ENCODE measurements at regions not wholly inside any gene's neighbourhood (a gene's known extent, or its start where the extent isn't known, plus 50 kb on each side); places are given as distances from the start of the nearest gene placed in this dataset.

DNA sequence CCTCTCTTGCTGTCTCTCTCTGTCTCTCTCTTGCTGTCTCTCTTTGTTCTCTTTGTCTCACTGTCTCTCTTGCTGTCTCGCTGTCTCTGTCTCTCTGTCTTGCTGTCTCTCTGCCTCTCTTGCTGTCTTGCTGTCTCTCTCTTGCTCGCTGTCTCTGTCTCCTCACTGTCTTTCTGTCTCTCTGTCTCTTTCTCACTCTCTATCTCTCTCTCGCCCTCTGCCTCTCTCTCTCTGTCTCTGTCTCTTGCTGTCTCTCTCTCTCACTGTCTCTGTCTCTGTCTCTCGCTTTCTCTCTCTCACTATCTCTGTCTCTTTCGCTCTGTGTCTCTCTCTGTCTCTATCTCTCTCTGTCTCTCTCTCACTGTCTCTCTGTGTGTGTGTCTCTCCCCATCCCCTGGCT lies 92.9 kb upstream of the MC3R start (continued):
- TF ChIP-seq, protein P1, sequence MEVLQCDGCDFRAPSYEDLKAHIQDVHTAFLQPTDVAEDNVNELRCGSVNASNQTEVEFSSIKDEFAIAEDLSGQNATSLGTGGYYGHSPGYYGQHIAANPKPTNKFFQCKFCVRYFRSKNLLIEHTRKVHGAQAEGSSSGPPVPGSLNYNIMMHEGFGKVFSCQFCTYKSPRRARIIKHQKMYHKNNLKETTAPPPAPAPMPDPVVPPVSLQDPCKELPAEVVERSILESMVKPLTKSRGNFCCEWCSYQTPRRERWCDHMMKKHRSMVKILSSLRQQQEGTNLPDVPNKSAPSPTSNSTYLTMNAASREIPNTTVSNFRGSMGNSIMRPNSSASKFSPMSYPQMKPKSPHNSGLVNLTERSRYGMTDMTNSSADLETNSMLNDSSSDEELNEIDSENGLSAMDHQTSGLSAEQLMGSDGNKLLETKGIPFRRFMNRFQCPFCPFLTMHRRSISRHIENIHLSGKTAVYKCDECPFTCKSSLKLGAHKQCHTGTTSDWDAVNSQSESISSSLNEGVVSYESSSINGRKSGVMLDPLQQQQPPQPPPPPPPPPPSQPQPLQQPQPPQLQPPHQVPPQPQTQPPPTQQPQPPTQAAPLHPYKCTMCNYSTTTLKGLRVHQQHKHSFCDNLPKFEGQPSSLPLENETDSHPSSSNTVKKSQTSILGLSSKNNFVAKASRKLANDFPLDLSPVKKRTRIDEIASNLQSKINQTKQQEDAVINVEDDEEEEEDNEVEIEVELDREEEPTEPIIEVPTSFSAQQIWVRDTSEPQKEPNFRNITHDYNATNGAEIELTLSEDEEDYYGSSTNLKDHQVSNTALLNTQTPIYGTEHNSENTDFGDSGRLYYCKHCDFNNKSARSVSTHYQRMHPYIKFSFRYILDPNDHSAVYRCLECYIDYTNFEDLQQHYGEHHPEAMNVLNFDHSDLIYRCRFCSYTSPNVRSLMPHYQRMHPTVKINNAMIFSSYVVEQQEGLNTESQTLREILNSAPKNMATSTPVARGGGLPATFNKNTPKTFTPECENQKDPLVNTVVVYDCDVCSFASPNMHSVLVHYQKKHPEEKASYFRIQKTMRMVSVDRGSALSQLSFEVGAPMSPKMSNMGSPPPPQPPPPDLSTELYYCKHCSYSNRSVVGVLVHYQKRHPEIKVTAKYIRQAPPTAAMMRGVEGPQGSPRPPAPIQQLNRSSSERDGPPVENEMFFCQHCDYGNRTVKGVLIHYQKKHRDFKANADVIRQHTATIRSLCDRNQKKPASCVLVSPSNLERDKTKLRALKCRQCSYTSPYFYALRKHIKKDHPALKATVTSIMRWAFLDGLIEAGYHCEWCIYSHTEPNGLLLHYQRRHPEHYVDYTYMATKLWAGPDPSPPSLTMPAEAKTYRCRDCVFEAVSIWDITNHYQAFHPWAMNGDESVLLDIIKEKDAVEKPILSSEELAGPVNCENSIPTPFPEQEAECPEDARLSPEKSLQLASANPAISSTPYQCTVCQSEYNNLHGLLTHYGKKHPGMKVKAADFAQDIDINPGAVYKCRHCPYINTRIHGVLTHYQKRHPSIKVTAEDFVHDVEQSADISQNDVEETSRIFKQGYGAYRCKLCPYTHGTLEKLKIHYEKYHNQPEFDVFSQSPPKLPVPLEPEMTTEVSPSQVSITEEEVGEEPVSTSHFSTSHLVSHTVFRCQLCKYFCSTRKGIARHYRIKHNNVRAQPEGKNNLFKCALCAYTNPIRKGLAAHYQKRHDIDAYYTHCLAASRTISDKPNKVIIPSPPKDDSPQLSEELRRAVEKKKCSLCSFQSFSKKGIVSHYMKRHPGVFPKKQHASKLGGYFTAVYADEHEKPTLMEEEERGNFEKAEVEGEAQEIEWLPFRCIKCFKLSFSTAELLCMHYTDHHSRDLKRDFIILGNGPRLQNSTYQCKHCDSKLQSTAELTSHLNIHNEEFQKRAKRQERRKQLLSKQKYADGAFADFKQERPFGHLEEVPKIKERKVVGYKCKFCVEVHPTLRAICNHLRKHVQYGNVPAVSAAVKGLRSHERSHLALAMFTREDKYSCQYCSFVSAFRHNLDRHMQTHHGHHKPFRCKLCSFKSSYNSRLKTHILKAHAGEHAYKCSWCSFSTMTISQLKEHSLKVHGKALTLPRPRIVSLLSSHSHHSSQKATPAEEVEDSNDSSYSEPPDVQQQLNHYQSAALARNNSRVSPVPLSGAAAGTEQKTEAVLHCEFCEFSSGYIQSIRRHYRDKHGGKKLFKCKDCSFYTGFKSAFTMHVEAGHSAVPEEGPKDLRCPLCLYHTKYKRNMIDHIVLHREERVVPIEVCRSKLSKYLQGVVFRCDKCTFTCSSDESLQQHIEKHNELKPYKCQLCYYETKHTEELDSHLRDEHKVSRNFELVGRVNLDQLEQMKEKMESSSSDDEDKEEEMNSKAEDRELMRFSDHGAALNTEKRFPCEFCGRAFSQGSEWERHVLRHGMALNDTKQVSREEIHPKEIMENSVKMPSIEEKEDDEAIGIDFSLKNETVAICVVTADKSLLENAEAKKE (CRISPR knock-in tag; IDR thresholded peaks at IDR 0.05), result no peak

DNA sequence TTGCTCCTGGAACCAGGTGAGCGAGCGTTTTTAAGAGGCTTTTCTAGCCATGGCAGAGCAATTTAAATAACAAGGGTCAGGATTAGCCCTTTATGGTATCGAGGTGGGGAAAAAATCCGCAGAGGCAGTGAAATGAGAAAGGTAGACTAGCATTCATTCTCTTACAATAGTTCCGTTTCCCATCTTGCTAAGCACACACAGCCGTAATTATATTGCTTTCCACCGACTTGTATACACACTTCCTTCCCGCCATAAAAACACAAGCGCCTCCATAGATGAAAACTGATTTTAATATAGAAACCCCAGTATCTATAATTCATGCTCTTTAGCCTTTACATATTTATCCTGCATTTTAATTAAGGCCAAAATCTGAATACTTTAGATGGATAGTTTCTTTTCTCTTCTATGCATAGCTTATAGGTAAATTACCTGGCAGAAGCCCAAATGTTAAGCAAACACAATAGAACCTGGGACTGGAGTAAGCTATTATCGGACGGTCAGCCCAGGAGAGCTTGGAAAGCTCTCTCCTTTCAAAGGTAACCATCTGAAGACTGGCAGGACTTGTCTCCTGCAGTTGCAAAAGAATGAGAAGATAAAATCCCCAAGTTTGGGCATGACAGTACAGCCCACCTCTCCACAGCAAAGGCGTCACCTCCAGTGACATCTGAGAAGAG lies 90.9 kb upstream of the MC3R start:
- Mint-ChIP-seq H3K27ac (no peak overlapping the region), H3K36me3 (ENCODE audit: low read depth) (peaks cover 51% of the 10 kb centered on the region), H3K4me1 (no peaks in the 10 kb centered on the region), H3K4me3 (no peak overlapping the region), H3K27me3 (ENCODE audit: insufficient read depth, low read depth, poor library complexity) (peaks cover 14% of the 10 kb centered on the region), H3K9me3 (peaks cover 40% of the 10 kb centered on the region)
- ATAC-seq (no peak), DNase-seq (ENCODE audit: low spot score) (no peak)
- no peak overlapping the region for H3K27ac ChIP-seq (ENCODE audit: low read depth)
- no peaks in the 10 kb centered on the region for H3K79me2 ChIP-seq (replicated peaks; ENCODE audit: insufficient read depth)
- H3K27me3 ChIP-seq (ENCODE audit: insufficient read depth), result no peaks in the 10 kb centered on the region
- H3K9me2 ChIP-seq (ENCODE audit: insufficient read depth), result no peaks in the 10 kb centered on the region
- H2AFZ ChIP-seq, result no peak overlapping the region
- no peaks in the 10 kb centered on the region; the same call in 1 of the 2 replicates for H3K36me3 ChIP-seq (ENCODE audit: insufficient read depth)
- H4K20me1 ChIP-seq (replicated peaks; ENCODE audit: insufficient read depth), result no peaks in the 10 kb centered on the region
- no peak overlapping the region for H3K4me3 ChIP-seq
- H3K4me1 ChIP-seq (ENCODE audit: insufficient read depth), result no peaks in the 10 kb centered on the region
- no peak overlapping the region for H3K4me2 ChIP-seq
- H3F3A ChIP-seq (replicated peaks; ENCODE audit: low read depth), result no peaks in the 10 kb centered on the region
- TF ChIP-seq NANOG (IDR thresholded peaks at IDR 0.05; ENCODE audit: borderline replicate concordance) (no peak), JUNB (IDR thresholded peaks at IDR 0.05; ENCODE audit: unreplicated experiment) (no peak), ZNF114 (CRISPR knock-in tag; IDR thresholded peaks at IDR 0.05) (no peak), CREB1 (CRISPR knock-in tag; IDR thresholded peaks at IDR 0.05; ENCODE audit: low read depth) (no peak), EZH2 (IDR thresholded peaks at IDR 0.05; ENCODE audit: low read depth, unreplicated experiment) (no peak), EZH2phosphoT487 (IDR thresholded peaks at IDR 0.05; ENCODE audit: unreplicated experiment) (no peak), ZNF331 (CRISPR knock-in tag; IDR thresholded peaks at IDR 0.05; ENCODE audit: low read depth) (no peak)
- TF ChIP-seq, protein P2, sequence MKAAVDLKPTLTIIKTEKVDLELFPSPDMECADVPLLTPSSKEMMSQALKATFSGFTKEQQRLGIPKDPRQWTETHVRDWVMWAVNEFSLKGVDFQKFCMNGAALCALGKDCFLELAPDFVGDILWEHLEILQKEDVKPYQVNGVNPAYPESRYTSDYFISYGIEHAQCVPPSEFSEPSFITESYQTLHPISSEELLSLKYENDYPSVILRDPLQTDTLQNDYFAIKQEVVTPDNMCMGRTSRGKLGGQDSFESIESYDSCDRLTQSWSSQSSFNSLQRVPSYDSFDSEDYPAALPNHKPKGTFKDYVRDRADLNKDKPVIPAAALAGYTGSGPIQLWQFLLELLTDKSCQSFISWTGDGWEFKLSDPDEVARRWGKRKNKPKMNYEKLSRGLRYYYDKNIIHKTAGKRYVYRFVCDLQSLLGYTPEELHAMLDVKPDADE (IDR thresholded peaks at IDR 0.05), result no peak
- TF ChIP-seq, protein P1 (CRISPR knock-in tag; IDR thresholded peaks at IDR 0.05), result no peak

Measured in GM23338 (cell line).